ENCODE measurements at regions not wholly inside any gene's neighbourhood (a gene's known extent, or its start where the extent isn't known, plus 50 kb on each side); places are given as distances from the start of the nearest gene placed in this dataset.
"Not testable (repeated sequence)": the region's sequence is repeated elsewhere in the genome, so short reads cannot be mapped to it uniquely, and the experiment has no call there.

DNA sequence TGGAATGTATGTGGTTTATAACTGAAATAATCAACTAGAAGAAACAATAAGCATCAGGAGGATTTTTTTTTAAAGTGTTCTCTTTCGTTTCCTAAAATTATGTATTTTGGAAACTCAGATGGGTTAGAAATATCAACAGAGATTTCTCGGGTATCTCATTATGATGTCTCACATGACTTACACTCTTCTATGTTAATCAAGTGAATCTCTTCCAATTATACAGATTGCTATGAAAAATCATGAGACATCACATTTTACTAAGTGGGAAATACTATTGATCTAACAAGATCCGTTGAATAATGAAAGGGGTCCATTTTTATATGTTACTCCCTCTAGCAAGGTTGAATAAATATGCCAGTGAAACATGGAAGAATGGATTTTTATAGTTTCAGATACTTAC is 54.7 kb upstream of the NRIP1 start:
- DNase-seq = no peak

- no peak for DNase-seq
Measured at GRCh38 chr21:15121097-15121654, 56.4 kb upstream of the NRIP1 start.

DNA sequence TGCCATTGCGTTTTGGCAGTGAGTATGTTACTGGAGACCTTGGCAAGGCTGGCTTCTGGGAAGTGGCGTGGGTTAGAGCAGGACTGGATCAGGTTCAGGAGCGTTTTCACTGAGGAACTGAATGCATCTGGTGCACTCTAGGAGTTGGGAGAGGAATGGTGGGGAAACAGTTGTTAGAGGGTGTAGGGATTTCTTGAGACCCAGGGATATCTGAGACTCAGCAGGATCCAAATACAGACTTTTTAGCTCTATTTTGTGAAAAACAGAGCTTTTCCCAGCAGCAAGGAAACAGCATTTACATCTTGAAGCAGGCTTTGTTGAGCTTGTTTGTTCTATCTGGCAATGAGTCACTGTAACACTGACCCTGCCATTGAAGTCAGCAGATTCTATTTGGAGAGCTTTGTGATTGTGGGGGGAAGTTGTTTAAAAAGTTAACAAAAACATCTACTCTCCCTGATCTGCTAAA is 56.9 kb upstream of the NRIP1 start:
- DNase-seq = no peak

- no peak for DNase-seq
Measured at GRCh38 chr21:15122241-15122640, 57.4 kb upstream of the NRIP1 start.

DNA sequence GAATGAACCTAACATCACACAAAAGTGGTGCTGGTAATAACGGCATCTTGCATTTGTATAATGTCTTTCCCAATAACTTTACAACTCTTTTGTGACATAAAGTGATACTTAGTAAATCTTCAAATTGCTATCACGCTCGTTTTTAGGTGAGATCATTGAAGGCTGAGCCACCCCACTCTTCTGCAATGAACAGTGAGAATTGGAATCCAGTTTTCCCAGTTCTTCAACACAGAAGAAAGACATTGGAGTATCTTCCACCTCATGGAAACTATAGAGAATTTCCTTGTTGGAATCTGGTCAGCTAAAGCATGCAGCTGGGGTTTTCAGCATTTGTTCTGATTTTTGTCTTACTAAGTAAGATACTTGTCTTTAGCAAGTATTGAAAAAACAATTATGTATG is 59.9 kb upstream of the NRIP1 start:
- DNase-seq = no peak

DNA sequence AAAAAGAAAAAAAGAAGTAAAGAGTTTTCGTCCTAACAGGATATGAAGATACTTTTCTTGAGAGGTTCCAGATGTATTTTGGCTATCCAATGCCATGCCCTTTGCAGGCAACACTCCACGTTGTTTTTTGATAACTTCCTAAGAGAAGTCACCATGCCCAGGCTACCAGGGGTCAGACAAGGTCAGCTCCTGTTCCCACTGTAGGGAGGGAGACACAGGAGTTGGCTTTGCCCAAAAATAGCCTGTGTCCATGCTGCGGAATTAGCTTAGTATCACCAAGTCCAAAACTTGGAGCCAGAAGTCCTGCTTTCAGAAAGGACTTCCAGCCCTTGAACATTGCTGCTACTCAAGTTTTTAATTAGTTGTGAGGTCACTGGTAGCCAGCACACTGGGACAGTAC is 62.1 kb upstream of the NRIP1 start:
- DNase-seq = no peak

GRCh38 chr21:15127437-15127836 is 62.6 kb upstream of the NRIP1 start:
- DNase-seq = no peak

GRCh38 chr21:15128267-15128666 is 63.5 kb upstream of the NRIP1 start:
- DNase-seq = no peak

GRCh38 chr21:15128714-15129113 is 63.9 kb upstream of the NRIP1 start:
- DNase-seq = not testable (repeated sequence)

DNA sequence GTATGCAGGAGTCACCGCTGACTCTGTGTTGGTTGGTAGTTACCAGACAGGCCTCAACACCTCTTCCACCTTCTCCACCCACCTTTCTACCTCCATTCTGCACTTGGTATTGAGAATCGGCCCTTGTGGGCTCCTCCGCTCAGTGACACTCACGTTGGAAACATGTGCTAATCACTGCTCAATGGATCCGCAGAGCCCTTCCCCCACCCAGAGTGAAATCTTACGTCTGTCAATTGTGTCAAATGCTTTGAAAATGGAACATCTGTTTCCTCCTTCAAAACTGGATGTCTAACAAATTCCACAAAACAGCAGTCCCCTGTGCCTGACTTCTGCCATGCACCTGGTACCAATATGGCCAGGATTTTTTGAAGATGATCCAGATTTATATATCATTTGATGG is 65.5 kb upstream of the NRIP1 start:
- no peak for DNase-seq

GRCh38 chr21:15130751-15131150 is 66.0 kb upstream of the NRIP1 start:
- no peak for DNase-seq

DNA sequence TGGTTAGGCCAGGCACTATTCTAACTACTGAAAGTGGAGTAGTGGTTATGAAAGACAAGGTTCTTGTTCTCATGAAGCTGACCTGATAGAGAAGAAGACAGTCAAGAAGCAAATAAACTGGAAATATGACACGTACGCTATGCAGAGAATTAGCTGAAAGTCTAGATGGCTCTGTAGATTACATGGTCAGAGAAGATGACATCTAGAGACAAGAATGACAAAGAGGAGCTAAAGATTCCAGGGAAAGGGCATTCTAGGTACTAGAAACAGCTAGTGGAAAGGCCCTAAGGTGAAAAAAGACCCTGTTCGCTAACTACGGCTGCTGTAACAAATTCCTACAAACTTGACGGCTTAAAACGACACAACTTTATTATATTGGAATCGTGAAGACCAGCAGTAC is 68.0 kb upstream of the NRIP1 start:
- DNase-seq = no peak

DNA sequence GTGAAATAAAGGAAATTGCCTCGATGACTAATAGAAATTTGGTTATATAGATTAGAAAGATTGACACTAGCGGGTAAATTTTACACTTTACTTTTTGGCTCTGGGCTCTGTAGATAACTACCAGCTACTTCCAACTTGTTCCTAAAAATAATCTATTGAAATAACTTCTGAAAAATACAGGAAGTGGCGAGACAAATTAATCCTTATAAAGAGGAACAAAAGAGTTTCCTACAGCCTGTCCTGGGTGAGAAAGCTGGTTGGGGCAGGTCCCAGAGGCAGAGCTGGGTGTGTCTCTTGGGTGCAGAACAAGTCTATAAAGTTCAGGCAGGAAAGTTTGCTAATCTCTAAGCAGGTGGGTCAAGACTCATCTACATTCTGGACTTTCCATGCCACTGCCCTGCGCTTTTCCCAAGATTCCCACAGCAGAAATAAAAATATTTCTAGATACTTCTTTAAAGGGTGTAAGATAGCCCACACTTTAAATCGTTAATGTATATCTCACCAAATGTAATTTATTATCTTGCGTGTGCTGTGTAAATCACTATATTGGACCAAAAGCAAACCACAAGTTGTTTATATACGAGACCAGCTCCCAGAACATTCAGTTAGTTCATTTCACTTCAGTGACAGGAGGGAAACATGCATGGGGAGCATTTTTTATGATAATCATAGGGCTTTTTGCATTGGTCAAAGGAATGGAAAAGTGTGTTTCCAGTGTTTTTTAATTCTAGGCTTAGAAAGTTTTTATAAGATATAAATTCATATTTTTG is 70.1 kb upstream of the NRIP1 start:
- DNase-seq = no peak

DNA sequence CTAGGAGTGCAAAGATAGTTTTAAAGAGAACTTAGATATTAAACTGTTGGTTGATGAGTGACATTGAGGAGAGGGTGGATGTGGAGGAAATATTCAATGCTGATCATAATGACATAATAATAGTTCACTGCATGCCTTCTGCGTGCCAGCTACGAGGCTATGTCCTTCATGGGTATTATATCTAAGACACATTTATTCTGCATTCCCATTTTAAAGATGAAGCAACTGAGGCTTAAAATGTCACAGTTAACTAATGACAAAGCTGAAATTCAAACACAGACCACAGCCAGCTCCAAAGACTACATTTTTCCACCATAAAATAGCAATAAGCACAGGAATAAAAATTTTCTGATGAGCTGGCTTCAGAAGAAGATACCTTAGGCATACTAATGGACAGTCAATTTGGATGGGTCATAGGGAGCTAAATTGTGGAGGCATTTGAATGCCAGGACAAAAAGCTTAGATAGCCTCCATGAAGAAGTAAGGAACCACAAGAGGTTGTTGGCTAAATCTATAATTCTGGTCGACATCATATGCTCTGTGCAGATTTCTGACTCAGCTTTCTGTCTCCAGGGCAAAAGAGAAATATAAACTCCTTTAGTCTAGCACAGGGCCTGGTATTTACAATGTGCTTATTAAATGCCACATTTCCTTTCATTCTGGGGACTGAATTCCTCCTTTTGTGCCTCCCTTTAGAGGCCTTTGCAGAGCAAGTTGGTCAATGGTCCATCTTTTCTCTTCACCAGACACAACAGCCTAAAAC is 71.2 kb upstream of the NRIP1 start:
- no peak for DNase-seq

GRCh38 chr21:15138490-15138889 is 73.7 kb upstream of the NRIP1 start:
- no peak for DNase-seq

DNA sequence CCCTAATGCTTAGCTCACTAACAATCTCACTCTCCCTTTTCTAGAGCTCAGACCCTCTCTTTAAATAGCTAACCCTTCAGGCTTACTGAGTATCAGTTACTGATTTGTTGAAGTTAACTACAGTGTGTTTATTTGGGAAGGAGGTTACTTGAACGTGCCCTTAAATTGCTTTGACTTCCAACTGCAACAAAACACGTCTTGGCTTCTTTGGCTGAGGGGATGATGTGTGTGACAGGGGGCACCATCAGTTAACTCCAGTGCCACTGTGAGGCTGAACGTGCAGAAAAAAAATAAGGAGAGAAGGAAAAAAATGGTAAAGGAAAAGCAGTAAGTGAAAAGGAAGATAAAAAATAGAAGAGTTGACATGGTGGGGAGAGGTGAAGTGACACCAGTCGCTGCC is 75.1 kb upstream of the NRIP1 start:
- DNase-seq = no peak

DNA sequence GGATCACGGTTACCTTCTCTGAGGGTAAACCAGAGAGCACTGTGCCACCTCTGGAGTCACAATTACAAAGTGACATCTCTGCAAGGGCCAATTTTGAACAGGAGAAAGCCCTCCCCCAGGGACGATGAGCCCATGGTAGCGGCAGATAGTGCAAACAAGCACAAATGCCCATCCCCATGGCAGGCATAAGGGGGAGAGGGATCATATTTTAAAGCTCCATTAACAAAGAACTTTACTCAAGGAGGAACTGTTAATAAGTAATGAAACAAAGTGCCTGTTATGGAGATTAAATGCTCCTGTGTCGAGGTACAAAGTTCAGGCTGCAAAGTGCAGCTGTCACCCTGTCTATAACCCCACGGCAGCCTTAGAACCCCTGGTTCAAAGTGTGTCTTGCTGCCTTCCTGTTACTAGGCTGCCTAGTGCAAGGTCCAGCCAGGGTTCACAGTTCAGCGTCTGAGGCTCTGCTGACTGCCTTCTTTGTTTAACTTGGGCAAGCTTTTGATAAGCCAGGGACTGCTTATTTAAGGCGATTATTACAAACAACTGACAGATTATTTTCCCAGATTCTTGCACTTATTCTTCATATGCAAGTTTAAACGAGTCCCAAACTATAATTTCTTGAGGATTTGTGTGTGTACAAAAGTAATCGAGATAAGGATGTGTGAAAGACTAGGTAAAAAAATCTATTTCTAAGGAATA is 75.7 kb upstream of the NRIP1 start:
- DNase-seq = no peak

GRCh38 chr21:15141261-15141970 is 76.6 kb upstream of the NRIP1 start:
- DNase-seq = no peak

DNA sequence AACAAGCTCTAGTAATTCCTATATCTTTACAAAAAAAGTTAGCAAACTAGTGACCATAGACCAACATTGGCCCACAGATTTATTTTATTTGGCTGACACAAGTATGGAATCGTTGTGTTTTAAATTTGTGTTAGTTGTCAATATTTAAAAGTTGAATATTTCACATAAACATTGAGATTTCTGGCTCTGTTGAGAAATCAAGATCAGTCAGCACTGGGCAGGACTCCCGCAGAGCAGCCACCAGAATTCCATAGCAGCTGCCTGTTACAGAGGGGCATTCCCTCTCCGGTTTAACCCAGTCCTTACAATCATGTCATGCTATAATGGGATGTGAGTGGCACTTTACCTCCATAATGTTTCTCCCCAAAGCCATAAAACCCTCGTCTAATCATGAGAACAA is 79.2 kb upstream of the NRIP1 start:
- DNase-seq = no peak

GRCh38 chr21:15148437-15148836 is 83.6 kb upstream of the NRIP1 start:
- DNase-seq = no peak

DNA sequence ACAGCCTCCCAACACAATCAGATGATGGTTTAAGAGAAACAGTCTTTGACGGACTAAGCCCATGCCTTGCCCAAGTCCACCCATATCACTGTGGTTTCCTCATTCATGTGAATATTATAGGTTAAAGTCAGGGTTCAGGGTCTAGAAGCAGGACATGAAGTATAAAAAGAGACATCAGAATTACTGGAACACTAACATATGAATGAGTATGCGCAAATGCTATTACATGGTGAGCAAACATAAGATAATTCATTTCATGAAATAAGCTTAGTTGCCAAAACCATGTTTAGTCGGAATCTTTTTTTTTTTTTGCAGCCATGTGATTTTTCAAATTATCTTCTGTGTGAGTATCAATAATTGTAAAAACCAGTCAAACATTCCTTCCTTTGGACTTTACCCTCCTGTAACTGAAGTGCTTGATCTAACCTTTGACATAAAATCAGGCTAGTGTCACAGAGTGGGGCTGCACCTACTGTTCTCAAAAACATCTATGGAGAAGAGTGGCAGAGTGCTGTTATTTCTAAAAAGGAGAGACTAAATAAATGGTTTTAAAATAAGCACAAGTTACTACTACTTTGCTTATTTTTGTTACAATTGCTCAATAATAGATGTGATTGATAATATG is 84.9 kb upstream of the NRIP1 start:
- DNase-seq = no peak

GRCh38 chr21:15151385-15152103 is 86.7 kb upstream of the NRIP1 start:
- no peak for DNase-seq
